ENCODE measurements at regions not wholly inside any gene's neighbourhood (a gene's known extent, or its start where the extent isn't known, plus 50 kb on each side); places are given as distances from the start of the nearest gene placed in this dataset.

DNA sequence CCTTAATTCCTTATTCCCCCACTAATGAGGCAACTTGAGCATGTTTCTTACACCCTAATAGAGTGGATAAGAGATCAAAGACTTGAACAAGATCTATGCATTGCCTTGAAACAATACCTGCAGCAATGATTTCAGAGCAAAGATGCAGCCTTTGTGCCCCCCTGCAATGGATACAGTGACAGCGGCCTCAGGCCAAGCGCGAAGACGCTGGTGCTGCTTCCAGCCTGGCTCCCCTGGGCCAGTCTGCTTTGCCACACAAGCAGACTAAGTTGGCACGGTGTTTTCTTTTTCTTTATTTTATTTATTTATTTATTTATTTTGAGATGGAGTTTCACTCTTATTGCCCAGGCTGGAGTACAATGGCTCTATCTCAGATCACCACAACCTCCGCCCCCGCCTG is 179.8 kb upstream of the S1PR3 start:
- DNase-seq (ENCODE audit: low read depth in 2 of 3, low spot score in 2 of 3), result no peak

GRCh38 chr9:88812938-88813637 is 178.2 kb upstream of the S1PR3 start:
- no peak for DNase-seq (ENCODE audit: low read depth in 2 of 3, low spot score in 2 of 3)

DNA sequence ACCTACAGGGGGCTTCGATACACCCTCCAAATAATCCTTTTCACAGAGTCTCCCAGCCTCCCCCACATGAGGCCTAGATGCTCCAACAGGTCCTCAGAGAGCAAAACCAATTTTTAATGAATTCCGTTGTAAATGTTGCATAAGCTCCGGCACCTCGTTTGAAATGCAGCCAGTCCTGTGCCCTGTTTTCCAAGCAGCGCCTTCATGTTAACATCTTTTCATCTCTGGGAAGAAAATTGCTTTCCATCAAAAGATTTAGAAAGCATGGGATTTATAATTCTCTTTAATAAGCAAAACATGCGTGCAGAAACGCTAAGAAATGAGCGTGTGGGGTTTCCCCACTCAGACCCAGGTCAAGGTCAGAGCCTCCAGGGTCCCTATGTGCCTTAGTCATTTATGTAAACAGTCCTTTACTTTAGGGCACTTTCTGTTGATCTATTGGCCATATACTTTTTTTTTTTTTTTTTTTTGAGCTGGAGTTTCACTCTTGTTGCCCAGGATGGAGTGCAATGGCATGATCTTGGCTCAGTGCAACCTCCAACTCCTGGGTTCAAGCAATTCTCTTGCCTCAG is 177.5 kb upstream of the S1PR3 start:
- DNase-seq (ENCODE audit: low read depth in 2 of 3, low spot score in 2 of 3), result no peak

DNA sequence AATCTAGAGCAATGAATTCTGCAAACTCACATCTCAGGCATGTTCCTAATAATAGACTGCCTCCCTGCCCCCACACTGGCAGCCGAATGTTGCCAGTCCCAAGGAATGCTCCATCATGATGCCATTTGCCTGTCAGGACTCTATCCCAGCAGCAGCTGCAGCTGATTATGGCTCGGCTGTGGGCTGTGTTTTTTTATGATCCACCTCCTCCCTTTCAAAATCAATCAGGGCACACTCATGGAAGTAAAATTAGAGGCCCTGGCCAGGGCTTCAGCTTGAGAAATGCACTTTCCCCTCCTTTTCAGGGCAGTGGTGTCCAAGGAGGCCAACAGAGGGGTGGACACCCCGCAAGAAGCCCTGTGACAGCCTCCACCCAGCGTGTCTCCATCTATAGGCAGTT is 176.7 kb upstream of the S1PR3 start:
- DNase-seq (ENCODE audit: low read depth in 2 of 3, low spot score in 2 of 3), result no peak

GRCh38 chr9:88816141-88816540 is 175.1 kb upstream of the S1PR3 start:
- DNase-seq (ENCODE audit: low read depth in 2 of 3, low spot score in 2 of 3), result no peak

GRCh38 chr9:88816591-88816990 is 174.7 kb upstream of the S1PR3 start:
- DNase-seq (ENCODE audit: low read depth in 2 of 3, low spot score in 2 of 3), result no peak

- DNase-seq (ENCODE audit: low read depth in 2 of 3, low spot score in 2 of 3), result no peak
Observed at GRCh38 chr9:88817628-88818027, 173.6 kb upstream of the S1PR3 start.

DNA sequence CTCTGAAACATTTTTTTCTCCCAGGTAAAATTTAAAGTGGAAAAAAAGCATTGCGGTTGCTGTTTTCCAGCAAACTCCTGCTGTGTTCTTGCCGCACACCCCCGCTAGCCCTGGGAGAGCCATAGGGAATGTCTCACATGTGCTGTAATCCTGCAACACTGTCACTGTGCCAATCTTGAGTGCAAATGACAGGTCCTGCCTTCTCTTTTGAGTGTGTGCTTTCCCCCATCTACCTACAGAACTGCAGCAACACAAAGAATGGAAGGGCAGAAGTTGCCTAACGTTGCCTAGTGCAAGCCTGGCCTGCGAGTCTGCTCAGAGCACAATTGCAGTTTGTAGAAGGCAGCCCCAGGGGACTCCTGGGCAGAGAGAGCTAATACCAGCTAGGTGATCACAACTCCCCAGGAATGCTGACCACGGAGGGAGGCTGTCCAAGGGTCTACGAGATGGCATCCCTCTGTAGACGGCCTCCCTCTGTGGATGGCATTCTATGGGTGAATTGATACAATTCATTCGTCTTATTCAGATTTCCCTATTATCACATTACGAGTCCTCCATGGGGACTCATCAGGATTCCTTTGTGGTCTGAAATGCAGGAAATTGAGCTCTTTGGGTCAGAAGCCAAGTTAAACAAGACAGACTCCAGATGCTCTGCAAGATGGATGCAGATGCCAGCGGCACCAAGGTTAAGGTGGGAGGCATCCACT is 172.6 kb upstream of the S1PR3 start:
- DNase-seq (ENCODE audit: low read depth in 2 of 3, low spot score in 2 of 3), result no peak

DNA sequence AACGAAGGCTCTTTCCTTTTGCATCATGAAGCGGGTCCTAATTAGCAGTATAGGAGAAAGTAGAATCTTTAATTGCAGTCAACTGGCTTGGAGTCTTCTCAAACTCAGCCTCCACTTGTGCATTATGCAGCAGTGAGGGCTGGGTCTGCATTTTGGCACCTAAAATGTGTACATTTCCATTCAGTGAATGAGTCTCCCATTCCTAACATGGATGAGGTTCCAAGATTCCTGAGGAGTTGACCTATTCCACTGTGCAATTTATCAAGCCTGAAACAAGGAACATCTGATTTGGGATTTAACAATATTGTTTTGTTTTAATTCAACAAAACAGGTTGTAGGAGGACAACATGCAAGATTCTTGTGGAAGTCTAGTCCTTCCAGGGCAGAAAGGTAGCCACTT is 171.8 kb upstream of the S1PR3 start:
- DNase-seq (ENCODE audit: low read depth in 2 of 3, low spot score in 2 of 3), result no peak

DNA sequence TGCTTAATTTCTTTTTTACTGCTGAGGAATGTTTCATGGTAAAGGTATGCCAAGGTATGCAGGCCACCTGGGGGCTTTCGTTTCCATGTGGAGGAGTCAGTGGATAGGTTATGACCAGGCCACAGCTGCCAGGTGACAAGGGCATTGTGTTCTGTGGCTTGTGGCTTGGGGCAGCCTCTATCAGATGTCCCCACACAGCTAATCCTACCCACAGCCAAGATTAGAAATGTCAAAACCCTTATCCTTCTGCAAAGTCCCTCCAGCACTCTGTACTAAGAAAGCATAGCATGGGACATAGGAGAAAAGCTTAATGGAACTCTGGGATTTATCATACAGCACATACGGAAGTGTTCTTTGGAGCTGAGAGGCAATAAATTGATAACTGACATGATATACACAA is 171.2 kb upstream of the S1PR3 start:
- no peak for DNase-seq (ENCODE audit: low read depth in 2 of 3, low spot score in 2 of 3)

GRCh38 chr9:88821033-88821745 is 170.1 kb upstream of the S1PR3 start:
- DNase-seq (ENCODE audit: low read depth in 2 of 3, low spot score in 2 of 3), result no peak

GRCh38 chr9:88821746-88822106 is 169.5 kb upstream of the S1PR3 start:
- no peak for DNase-seq (ENCODE audit: low read depth in 2 of 3, low spot score in 2 of 3)

DNA sequence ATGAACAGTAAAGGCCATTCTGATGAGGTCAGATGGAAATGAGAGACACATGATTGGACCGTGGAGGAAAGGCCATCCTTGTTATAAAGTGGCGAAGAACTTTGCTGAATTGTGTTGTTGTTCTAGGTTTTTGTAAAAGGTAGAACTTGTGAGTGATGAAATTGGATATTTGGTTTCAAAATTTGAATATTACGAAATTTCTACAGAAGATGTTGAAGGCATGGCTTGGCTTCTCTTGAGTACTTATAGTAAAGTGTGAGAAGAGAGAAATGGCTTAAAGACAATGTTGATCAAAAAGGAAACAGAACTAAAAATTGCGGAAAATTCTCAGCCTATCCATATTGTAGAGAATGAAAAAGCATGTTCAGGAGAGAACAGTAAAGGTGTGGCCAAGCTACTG is 166.6 kb upstream of the S1PR3 start:
- no peak for DNase-seq (ENCODE audit: low read depth in 2 of 3, low spot score in 2 of 3)

GRCh38 chr9:88826181-88826580 is 165.1 kb upstream of the S1PR3 start:
- DNase-seq (ENCODE audit: low read depth in 2 of 3, low spot score in 2 of 3), result no peak

DNA sequence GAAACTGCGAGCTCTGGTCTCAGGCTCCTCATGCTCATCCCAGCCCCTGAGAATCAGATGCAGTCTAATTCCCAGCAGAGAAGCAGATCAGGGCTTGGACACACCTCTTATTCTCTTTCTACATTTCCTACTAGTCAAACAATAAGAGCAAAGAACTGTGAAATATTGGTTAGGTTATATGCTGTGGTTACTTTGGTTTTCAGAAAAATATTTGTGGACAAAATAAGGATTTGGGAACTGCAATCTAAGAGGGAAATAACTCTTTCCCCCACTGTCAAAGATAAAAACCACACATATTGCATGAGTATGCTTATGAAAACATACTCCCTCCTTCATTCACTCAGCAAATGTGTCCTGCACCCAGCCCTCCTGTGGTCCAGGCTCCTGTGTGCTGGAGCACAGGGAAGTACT is 164.5 kb upstream of the S1PR3 start:
- no peak for DNase-seq (ENCODE audit: low read depth in 2 of 3, low spot score in 2 of 3)

DNA sequence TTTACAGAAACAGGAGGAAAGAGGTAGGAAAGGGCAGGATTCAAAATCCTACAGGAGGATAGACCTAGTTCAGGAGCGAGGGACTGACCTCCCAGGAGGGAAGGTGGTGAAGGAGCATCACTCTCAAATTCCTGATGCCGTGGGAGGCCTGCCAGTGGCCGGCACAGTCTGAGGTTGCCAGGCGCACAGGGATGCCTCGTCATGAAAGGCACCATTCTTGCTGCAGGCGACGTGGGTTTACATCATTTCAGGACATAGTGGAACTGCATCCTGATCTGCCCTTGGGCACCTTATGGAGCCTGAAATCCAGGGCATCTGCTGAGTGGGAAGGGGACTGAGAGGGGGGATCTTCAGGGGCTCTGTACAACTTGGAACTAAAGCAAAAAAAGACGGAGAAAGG is 163.2 kb upstream of the S1PR3 start:
- no peak for DNase-seq (ENCODE audit: low read depth in 2 of 3, low spot score in 2 of 3)

DNA sequence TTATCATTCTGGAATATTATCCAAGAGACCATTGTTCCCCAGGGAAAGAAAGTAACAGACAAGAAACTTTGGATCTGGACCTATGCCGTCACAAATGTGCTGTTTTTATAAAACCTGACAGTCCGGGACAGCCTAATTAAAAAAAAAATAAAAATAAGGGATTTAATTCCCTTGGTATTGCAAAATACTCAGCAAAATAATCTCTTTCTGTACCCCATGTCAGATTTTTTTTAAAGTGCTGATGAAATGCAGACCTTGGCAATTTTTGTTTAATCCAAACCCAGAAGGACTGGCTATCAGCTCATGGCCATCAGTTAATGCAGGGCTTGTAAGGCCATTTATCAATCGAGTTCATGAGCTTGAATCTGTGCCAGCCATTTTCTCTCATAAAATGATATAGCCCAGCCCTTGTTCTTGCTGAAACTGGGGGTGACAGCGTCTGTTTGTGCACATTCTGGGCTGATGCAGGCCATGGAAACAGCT is 162.7 kb upstream of the S1PR3 start:
- DNase-seq (ENCODE audit: low read depth in 2 of 3, low spot score in 2 of 3), result no peak

DNA sequence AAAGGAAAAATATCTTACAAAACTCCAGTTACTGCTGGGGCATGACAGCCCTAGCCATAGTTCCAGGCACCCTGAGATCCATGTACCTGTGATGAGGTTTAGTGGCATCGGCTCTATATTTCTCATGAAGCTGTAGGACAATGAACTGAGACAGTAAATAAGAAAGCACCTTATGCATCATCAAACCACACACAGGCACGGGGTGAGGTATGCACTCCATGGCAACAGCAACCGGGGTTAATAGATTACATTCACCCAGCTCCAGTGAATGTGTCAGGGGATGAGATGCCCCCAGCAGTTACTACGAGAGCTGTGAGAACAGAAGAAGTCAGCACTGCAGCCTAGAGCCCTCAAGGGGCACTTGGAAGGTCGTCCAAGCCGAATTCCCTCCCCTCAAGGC is 162.0 kb upstream of the S1PR3 start:
- peak in 1 of 3 experiments; percentile 10 for DNase-seq (ENCODE audit: low read depth in 2 of 3, low spot score in 2 of 3)

DNA sequence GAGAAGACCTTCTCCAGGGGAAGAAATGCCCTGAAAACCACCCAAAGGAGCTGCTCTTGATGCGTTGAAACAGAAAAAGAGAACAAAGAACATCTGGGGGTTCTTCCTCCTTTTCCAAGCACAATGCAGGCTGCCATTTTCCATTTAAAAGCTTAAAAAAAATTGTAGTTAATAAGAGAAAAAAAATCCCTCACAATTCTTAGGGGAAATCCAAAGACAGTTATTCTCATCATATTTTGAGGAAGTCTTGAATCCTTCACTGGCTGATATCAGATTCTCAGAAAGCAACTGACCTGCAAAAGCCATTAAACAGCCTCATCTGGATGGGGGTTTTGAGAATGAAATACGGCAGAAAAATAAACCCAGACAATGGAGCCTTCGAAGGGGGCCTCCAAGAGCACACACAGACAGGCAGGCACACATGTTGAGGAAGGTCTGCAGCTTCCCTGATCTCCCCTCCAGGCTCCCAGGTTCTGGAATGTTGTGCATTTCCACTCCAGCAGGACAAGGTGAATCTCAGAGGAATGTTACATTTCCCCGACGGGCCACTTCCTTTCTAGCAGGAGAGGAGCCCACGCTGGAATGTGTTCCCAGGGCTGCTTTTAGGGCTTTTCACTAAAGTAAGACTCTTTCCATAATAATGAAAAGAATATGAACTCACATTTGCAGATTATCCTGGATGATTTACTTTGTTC is 159.4 kb upstream of the S1PR3 start:
- no peak for DNase-seq (ENCODE audit: low read depth in 2 of 3, low spot score in 2 of 3)

GRCh38 chr9:88833946-88834345 is 157.3 kb upstream of the S1PR3 start:
- DNase-seq (ENCODE audit: low read depth in 2 of 3, low spot score in 2 of 3), result no peak

- no peak for DNase-seq (ENCODE audit: low read depth in 2 of 3, low spot score in 2 of 3)
Observed at GRCh38 chr9:88835038-88835466, 156.2 kb upstream of the S1PR3 start.
